HEK293 (cell line): ENCODE measurements at regions not wholly inside any gene's neighbourhood (a gene's known extent, or its start where the extent isn't known, plus 50 kb on each side); places are given as distances from the start of the nearest gene placed in this dataset.

Source experiments
- CTCF ChIA-PET: fragments of 350-600 bp; formaldehyde crosslinking; extraction: SDS; loops from one replicate; lab custom pipeline; 2021; ENCODE audit warnings: antibody characterized with exemption; lab: Yijun Ruan, JAX
- POLR2A ChIA-PET: fragments of 300-600 bp; formaldehyde crosslinking; extraction: SDS; loops from one replicate; lab custom pipeline; 2020; ENCODE audit warnings: antibody characterized with exemption, inconsistent platforms; lab: Yijun Ruan, JAX
- H3K27ac ChIP-seq: fragments of 200-500 bp; sonication (Bioruptor generic); 2 replicates; pipeline ENCODE4 v1.5.1; 2014; ENCODE audit warnings: low read depth, low read length, control low read depth, inconsistent platforms; ENCODE audit errors: extremely low read depth
- H3K36me3 ChIP-seq, 2 experiments: fragments of 200-500 bp in 1 of 2; sonication (Bioruptor generic) in 1 of 2; 1 replicate in 1 of 2; 2 replicates in 1 of 2; pipeline ENCODE4 v1.5.1; 2014 to 2017; ENCODE audit warnings: inconsistent platforms in 2 of 2, low read length in 2 of 2; ENCODE audit not compliant: control insufficient read depth in 2 of 2, insufficient read depth in 1 of 2
- H3K4me1 ChIP-seq: fragments of 200-500 bp; sonication (Bioruptor generic); 2 replicates; pipeline ENCODE4 v1.5.1; 2014; ENCODE audit warnings: mild to moderate bottlenecking, low read length, inconsistent platforms; ENCODE audit not compliant: control insufficient read depth, insufficient read depth
- H3K4me3 ChIP-seq: 2 replicates; pipeline ENCODE4 v1.5.1; 2011; ENCODE audit warnings: low read depth, mild to moderate bottlenecking, control low read depth, low read length, moderate library complexity
- H3K9me3 ChIP-seq: fragments of 200-500 bp; sonication (Bioruptor generic); 2 replicates; pipeline ENCODE4 v1.5.1; 2014; ENCODE audit warnings: low read depth, low read length, inconsistent platforms; ENCODE audit not compliant: control insufficient read depth, insufficient read depth
- HOXA7 ChIP-seq: sonication (generic); formaldehyde crosslinking; IDR thresholded peaks from 2 replicates; pipeline ENCODE4 v1.8.1; 2022; ENCODE audit warnings: missing genetic modification reagents, borderline replicate concordance
- PRDM1 ChIP-seq: fragments of 450-650 bp; formaldehyde crosslinking; IDR thresholded peaks from 2 replicates; pipeline ENCODE4; 2016; ENCODE audit warnings: missing biosample characterization, missing genetic modification characterization
- PRDM10 ChIP-seq: fragments of 450-650 bp; formaldehyde crosslinking; IDR thresholded peaks from 2 replicates; pipeline ENCODE4 v1.5.1; 2016; ENCODE audit warnings: missing biosample characterization, missing genetic modification characterization
- REPIN1 ChIP-seq: fragments of 450-650 bp; formaldehyde crosslinking; IDR thresholded peaks from 2 replicates; pipeline ENCODE4 v1.5.1; 2017; ENCODE audit warnings: missing biosample characterization, missing genetic modification characterization, low read depth
- ZBTB1 ChIP-seq: fragments of 450-650 bp; formaldehyde crosslinking; IDR thresholded peaks from 2 replicates; pipeline ENCODE4 v1.5.1; 2016; ENCODE audit warnings: missing biosample characterization, missing genetic modification characterization
- ZBTB8A ChIP-seq: fragments of 450-650 bp; formaldehyde crosslinking; IDR thresholded peaks from 2 replicates; pipeline ENCODE4 v1.5.1; 2016; ENCODE audit warnings: missing biosample characterization, missing genetic modification characterization
- ZFP41 ChIP-seq: fragments of 450-650 bp; formaldehyde crosslinking; IDR thresholded peaks from 2 replicates; pipeline ENCODE4 v1.5.1; 2016; ENCODE audit warnings: missing biosample characterization, missing genetic modification characterization, borderline replicate concordance
- ZNF121 ChIP-seq: fragments of 450-650 bp; formaldehyde crosslinking; IDR thresholded peaks from 2 replicates; pipeline ENCODE4 v1.5.1; 2016; ENCODE audit warnings: missing biosample characterization, missing genetic modification characterization
- ZNF140 ChIP-seq: fragments of 450-650 bp; formaldehyde crosslinking; IDR thresholded peaks from 2 replicates; pipeline ENCODE4 v1.5.1; 2016; ENCODE audit warnings: missing biosample characterization, missing genetic modification characterization
- ZNF146 ChIP-seq: fragments of 450-650 bp; formaldehyde crosslinking; IDR thresholded peaks from 2 replicates; pipeline ENCODE4 v1.5.1; 2016; ENCODE audit warnings: missing biosample characterization, missing genetic modification characterization
- ZNF169 ChIP-seq: fragments of 450-650 bp; formaldehyde crosslinking; IDR thresholded peaks from 2 replicates; pipeline ENCODE4 v1.5.1; 2016; ENCODE audit warnings: missing biosample characterization, missing genetic modification characterization
- ZNF175 ChIP-seq: fragments of 450-650 bp; formaldehyde crosslinking; IDR thresholded peaks from 2 replicates; pipeline ENCODE4 v1.5.1; 2016; ENCODE audit warnings: missing biosample characterization, missing genetic modification characterization
- ZNF394 ChIP-seq: fragments of 450-650 bp; formaldehyde crosslinking; IDR thresholded peaks from 2 replicates; pipeline ENCODE4 v1.5.1; 2016; ENCODE audit warnings: missing biosample characterization, missing genetic modification characterization, mild to moderate bottlenecking, moderate library complexity, borderline replicate concordance
- ZNF449 ChIP-seq: fragments of 450-650 bp; formaldehyde crosslinking; IDR thresholded peaks from 2 replicates; pipeline ENCODE4 v1.5.1; 2017; ENCODE audit warnings: missing biosample characterization, mild to moderate bottlenecking, missing genetic modification characterization, moderate library complexity
- ZNF514 ChIP-seq: fragments of 450-650 bp; formaldehyde crosslinking; IDR thresholded peaks from 2 replicates; pipeline ENCODE4 v1.5.1; 2016; ENCODE audit warnings: missing biosample characterization, missing genetic modification characterization
- ZNF544 ChIP-seq: fragments of 450-650 bp; formaldehyde crosslinking; IDR thresholded peaks from 2 replicates; pipeline ENCODE4 v1.5.0; 2017; ENCODE audit warnings: missing biosample characterization, missing genetic modification characterization
- ZNF558 ChIP-seq: fragments of 450-650 bp; formaldehyde crosslinking; IDR thresholded peaks from 2 replicates; pipeline ENCODE4 v1.5.1; 2016; ENCODE audit warnings: missing biosample characterization, missing genetic modification characterization
- ZNF580 ChIP-seq: fragments of 450-650 bp; formaldehyde crosslinking; IDR thresholded peaks from 2 replicates; pipeline ENCODE4 v1.5.1; 2016; ENCODE audit warnings: missing biosample characterization, missing genetic modification characterization
- ZNF621 ChIP-seq: fragments of 450-650 bp; formaldehyde crosslinking; IDR thresholded peaks from 2 replicates; pipeline ENCODE4 v1.5.1; 2017; ENCODE audit warnings: missing biosample characterization, missing genetic modification characterization
- ZNF639 ChIP-seq: fragments of 450-650 bp; formaldehyde crosslinking; IDR thresholded peaks from 2 replicates; pipeline ENCODE4 v1.5.1; 2016; ENCODE audit warnings: missing biosample characterization, missing genetic modification characterization
- ZNF658 ChIP-seq: fragments of 450-650 bp; formaldehyde crosslinking; IDR thresholded peaks from 2 replicates; pipeline ENCODE4; 2016; ENCODE audit warnings: missing biosample characterization, missing genetic modification characterization
- ZNF768 ChIP-seq: fragments of 450-650 bp; formaldehyde crosslinking; IDR thresholded peaks from 2 replicates; pipeline ENCODE4 v1.5.1; 2018; ENCODE audit warnings: missing biosample characterization, mild to moderate bottlenecking, missing genetic modification characterization
- ZSCAN5A ChIP-seq: fragments of 450-650 bp; formaldehyde crosslinking; IDR thresholded peaks from 2 replicates; pipeline ENCODE4 v1.5.1; 2016; ENCODE audit warnings: missing biosample characterization, missing genetic modification characterization

GRCh38 chrX:135643916-135644315, 69.5 kb upstream of the CT45A1 start (continued):
- no peak for TF ChIP-seq PRDM10

GRCh38 chrX:135644624-135645023, 68.8 kb upstream of the CT45A1 start:
- CTCF ChIA-PET, result no interaction called here
- H3K4me3 ChIP-seq, result no peak overlapping the region
- TF ChIP-seq PRDM10 (no peak), ZNF121 (tag by site-specific recombination) (no peak), ZFP41 (no peak), ZNF558 (tag by site-specific recombination) (no peak), ZNF768 (no peak), HOXA7 (CRISPR knock-in tag) (no peak), ZBTB1 (tag by site-specific recombination) (no peak), ZNF621 (tag by site-specific recombination) (no peak)
- TF ChIP-seq, all 188 proteins: peak for 0
- H3K4me1 ChIP-seq, result no peaks in the 10 kb centered on the region
- no peaks in the 10 kb centered on the region for H3K9me3 ChIP-seq
- H3K27ac ChIP-seq, result no peak overlapping the region
- H3K36me3 ChIP-seq, result no peaks in the 10 kb centered on the region
- POLR2A ChIA-PET, result no interaction called here

GRCh38 chrX:135649029-135649428, 64.4 kb upstream of the CT45A1 start:
- H3K9me3 ChIP-seq, result no peaks in the 10 kb centered on the region
- POLR2A ChIA-PET, result no interaction called here
- TF ChIP-seq ZNF658 (tag by site-specific recombination) (no peak), ZNF175 (tag by site-specific recombination) (no peak), REPIN1 (no peak), ZNF140 (tag by site-specific recombination) (no peak), ZBTB8A (tag by site-specific recombination) (no peak), ZNF449 (tag by site-specific recombination) (no peak), ZNF394 (tag by site-specific recombination) (no peak), ZNF169 (tag by site-specific recombination) (no peak), ZNF544 (tag by site-specific recombination) (no peak), ZNF146 (tag by site-specific recombination) (no peak), ZSCAN5A (no peak), ZNF639 (tag by site-specific recombination) (no peak), ZNF514 (no peak), PRDM1 (no peak), ZNF580 (no peak)

More at GRCh38 chrX:135649029-135649428, 64.4 kb upstream of the CT45A1 start:
- H3K27ac ChIP-seq, result no peak overlapping the region
- no peak overlapping the region for H3K4me3 ChIP-seq
- CTCF ChIA-PET, result interaction anchor here (0.9 to 1.2 kb wide), 2 partner anchors 39 to 62 kb away, joined by 3 to 4 read pairs; no protein-coding TSS in a partner anchor
- H3K4me1 ChIP-seq, result no peaks in the 10 kb centered on the region
- no peaks in the 10 kb centered on the region for H3K36me3 ChIP-seq
